Ectodermal cell (in vitro differentiated cells): ENCODE measurements at regions not wholly inside any gene's neighbourhood (a gene's known extent, or its start where the extent isn't known, plus 50 kb on each side); places are given as distances from the start of the nearest gene placed in this dataset.

ENCODE experiments used
- H3K27ac ChIP-seq: 2 replicates; pipeline ENCODE4 v1.7.0; 2013; ENCODE audit warnings: mild to moderate bottlenecking, low read depth, low read length; ENCODE audit not compliant: insufficient read depth, poor library complexity, severe bottlenecking
- H3K27me3 ChIP-seq: 2 replicates; pipeline ENCODE4 v1.7.0; 2013; ENCODE audit warnings: mild to moderate bottlenecking, low read length; ENCODE audit not compliant: insufficient read depth, control insufficient read depth, poor library complexity, severe bottlenecking
- H3K36me3 ChIP-seq: one replicate; pipeline ENCODE4 v1.7.0; 2013; ENCODE audit warnings: low read length; ENCODE audit not compliant: control insufficient read depth, insufficient read depth
- H3K4me1 ChIP-seq: one replicate; pipeline ENCODE4 v1.7.0; 2013; ENCODE audit warnings: low read length; ENCODE audit not compliant: control insufficient read depth, insufficient read depth
- H3K4me3 ChIP-seq: 2 replicates; pipeline ENCODE4 v1.7.0; 2013; ENCODE audit warnings: low read depth, low read length, control low read depth; ENCODE audit not compliant: insufficient read depth
- H3K9me3 ChIP-seq: 2 replicates; pipeline ENCODE4 v1.7.0; 2013; ENCODE audit warnings: mild to moderate bottlenecking, low read length, moderate library complexity; ENCODE audit not compliant: control insufficient read depth
- WGBS, 2 experiments: methylation state at CpG; one replicate each; pipeline ENCODE4 v1.1.7; 2013; ENCODE audit warnings: missing lambda C conversion rate in 2 of 2; 5-methylcytosine and 5-hydroxymethylcytosine counted together

GRCh38 chr11:110367571-110367970 is 62.2 kb upstream of the FDX1 start:
- H3K9me3 ChIP-seq = no peaks in the 10 kb centered on the region
- WGBS, 2 experiments = no CpG with 5 or more reads among the region's 2 CpGs
- no peak overlapping the region for H3K4me3 ChIP-seq

DNA sequence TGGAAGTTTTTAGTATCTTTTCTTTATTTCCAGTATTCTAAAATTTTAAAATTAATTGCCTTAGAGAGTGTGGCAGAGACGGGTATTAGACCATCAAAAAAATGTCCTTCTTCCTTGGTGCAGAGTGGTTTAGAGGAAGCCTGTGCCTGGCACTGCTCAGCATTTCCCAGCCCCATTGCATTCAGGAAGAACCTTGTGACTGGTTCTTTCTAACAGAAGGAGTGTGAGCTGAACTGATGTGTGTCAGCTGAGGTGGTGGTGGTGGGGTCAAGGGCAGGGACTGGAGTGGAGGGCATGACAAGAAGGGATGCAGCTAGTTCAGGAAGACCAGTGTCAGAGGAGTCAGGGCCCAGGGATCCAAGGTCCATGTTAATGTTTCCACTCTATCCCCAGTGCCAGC is 58.7 kb upstream of the FDX1 start:
- no peaks in the 10 kb centered on the region for H3K9me3 ChIP-seq
- no peak overlapping the region for H3K4me3 ChIP-seq
- H3K36me3 ChIP-seq = no peaks in the 10 kb centered on the region
- no peak overlapping the region for H3K27ac ChIP-seq
- no peaks in the 10 kb centered on the region for H3K27me3 ChIP-seq
- 86 to 100% methylated on average over 1 of the region's 1 CpG for WGBS, 2 experiments
- no peaks in the 10 kb centered on the region for H3K4me1 ChIP-seq

More at GRCh38 chr11:110367571-110367970, 62.2 kb upstream of the FDX1 start:
- H3K36me3 ChIP-seq = no peaks in the 10 kb centered on the region
- H3K27me3 ChIP-seq = no peaks in the 10 kb centered on the region
- H3K27ac ChIP-seq = no peak overlapping the region
- peaks cover 9% of the 10 kb centered on the region for H3K4me1 ChIP-seq

- Histone ChIP-seq H3K4me1 (no peaks in the 10 kb centered on the region), H3K27ac (no peak overlapping the region), H3K27me3 (no peaks in the 10 kb centered on the region), H3K36me3 (no peaks in the 10 kb centered on the region), H3K9me3 (no peaks in the 10 kb centered on the region), H3K4me3 (no peak overlapping the region)
- 71 to 80% methylated on average over 5 of the region's 5 CpGs for WGBS, 2 experiments
Observed at GRCh38 chr11:110373051-110373702, 56.6 kb upstream of the FDX1 start.

DNA sequence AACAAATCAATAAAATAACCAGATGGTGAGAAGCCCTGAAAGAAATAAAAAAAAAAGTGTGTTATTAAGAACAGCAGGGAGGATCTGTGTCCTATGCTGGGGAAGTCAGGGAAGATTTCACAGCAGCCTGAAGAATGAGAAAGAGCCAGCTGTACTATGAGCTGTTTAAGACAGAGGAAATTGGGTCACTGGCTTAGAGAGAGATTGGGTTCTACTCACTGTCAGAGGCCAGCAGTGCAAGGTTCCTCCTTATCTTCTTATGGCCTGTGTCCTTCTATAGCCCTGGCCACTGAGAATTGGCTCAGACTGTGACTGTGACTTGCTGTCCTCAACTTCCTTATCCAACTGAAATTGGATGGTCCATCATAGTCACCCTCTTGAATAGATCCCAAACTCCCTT is 54.8 kb upstream of the FDX1 start:
- H3K4me3 ChIP-seq = no peak overlapping the region
- H3K36me3 ChIP-seq = no peaks in the 10 kb centered on the region
- no peak overlapping the region for H3K27ac ChIP-seq
- no peaks in the 10 kb centered on the region for H3K4me1 ChIP-seq
- H3K9me3 ChIP-seq = no peaks in the 10 kb centered on the region
- H3K27me3 ChIP-seq = no peaks in the 10 kb centered on the region

- H3K36me3 ChIP-seq = no peaks in the 10 kb centered on the region
- no peak overlapping the region for H3K27ac ChIP-seq
- H3K27me3 ChIP-seq = no peaks in the 10 kb centered on the region
- H3K4me1 ChIP-seq = no peaks in the 10 kb centered on the region
- no peaks in the 10 kb centered on the region for H3K9me3 ChIP-seq
- no peak overlapping the region for H3K4me3 ChIP-seq
Observed at GRCh38 chr11:110375351-110375750, 54.4 kb upstream of the FDX1 start.

- no CpG with 5 or more reads among the region's 1 CpG for WGBS, 2 experiments
Observed at GRCh38 chr11:110376021-110376420, 53.7 kb upstream of the FDX1 start.

DNA sequence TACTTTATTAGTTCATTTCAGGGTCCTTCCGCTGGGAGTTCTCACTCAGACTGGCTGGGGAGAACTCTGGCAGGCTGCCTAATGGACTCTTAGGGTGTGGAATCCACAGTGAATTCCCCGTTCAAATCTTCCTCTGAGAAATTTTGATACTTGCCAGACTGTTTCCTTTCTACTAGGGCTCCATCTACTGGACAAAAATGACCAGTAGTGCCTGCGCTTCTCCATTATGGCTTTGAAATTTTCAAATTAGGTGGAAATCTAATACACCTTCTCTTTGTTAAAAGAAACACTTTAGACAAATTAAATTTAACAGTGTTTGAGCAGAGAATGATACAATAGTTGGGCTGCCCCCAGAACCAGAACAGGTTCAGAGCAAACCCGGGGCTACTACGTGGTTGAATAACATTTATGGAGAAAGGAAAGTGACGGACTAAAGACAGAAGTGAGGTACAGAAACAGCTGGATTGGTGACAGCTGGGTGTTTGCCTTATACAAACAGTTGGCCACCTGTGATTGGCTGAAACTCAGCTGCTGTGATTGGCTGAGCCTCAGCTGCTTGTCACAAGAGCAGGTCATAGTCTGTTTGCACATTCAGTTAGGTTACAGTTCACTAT is 52.9 kb upstream of the FDX1 start:
- H3K27ac ChIP-seq = no peak overlapping the region
- no peaks in the 10 kb centered on the region for H3K27me3 ChIP-seq
- H3K9me3 ChIP-seq = no peaks in the 10 kb centered on the region
- no peak overlapping the region for H3K4me3 ChIP-seq
- H3K36me3 ChIP-seq = no peaks in the 10 kb centered on the region
- 49 to 54% methylated on average over 5 to 6 of the region's 6 CpGs for WGBS, 2 experiments
- no peaks in the 10 kb centered on the region for H3K4me1 ChIP-seq

More at GRCh38 chr11:110376021-110376420, 53.7 kb upstream of the FDX1 start:
- no peaks in the 10 kb centered on the region for H3K9me3 ChIP-seq
- no peak overlapping the region for H3K4me3 ChIP-seq
- H3K36me3 ChIP-seq = no peaks in the 10 kb centered on the region
- no peak overlapping the region for H3K27ac ChIP-seq
- H3K4me1 ChIP-seq = no peaks in the 10 kb centered on the region
- H3K27me3 ChIP-seq = no peaks in the 10 kb centered on the region

- Histone ChIP-seq H3K27me3 (no peaks in the 10 kb centered on the region), H3K4me3 (no peak overlapping the region), H3K9me3 (no peaks in the 10 kb centered on the region), H3K4me1 (no peaks in the 10 kb centered on the region), H3K36me3 (no peaks in the 10 kb centered on the region), H3K27ac (no peak overlapping the region)
- 93 to 98% methylated on average over 3 of the region's 3 CpGs for WGBS, 2 experiments
Observed at GRCh38 chr11:110377434-110377833, 52.3 kb upstream of the FDX1 start.

- Histone ChIP-seq H3K27me3 (no peaks in the 10 kb centered on the region), H3K4me1 (no peaks in the 10 kb centered on the region), H3K36me3 (no peaks in the 10 kb centered on the region), H3K9me3 (no peaks in the 10 kb centered on the region), H3K4me3 (no peak overlapping the region), H3K27ac (no peak overlapping the region)
- 90 to 95% methylated on average over 3 of the region's 3 CpGs for WGBS, 2 experiments
Observed at GRCh38 chr11:110379261-110379660, 50.5 kb upstream of the FDX1 start.

- H3K27ac ChIP-seq = no peak overlapping the region
- no peak overlapping the region for H3K4me3 ChIP-seq
- H3K4me1 ChIP-seq = no peaks in the 10 kb centered on the region
- WGBS, 2 experiments = 67 to 73% methylated on average over 2 of the region's 2 CpGs
- H3K36me3 ChIP-seq = no peaks in the 10 kb centered on the region
- H3K9me3 ChIP-seq = no peaks in the 10 kb centered on the region
- H3K27me3 ChIP-seq = no peaks in the 10 kb centered on the region
Observed at GRCh38 chr11:110379936-110380335, 49.8 kb upstream of the FDX1 start.
